GM12878 (cell line): ENCODE measurements at regions not wholly inside any gene's neighbourhood (a gene's known extent, or its start where the extent isn't known, plus 50 kb on each side); places are given as distances from the start of the nearest gene placed in this dataset.

ENCODE experiments used
- ATAC-seq: fragments of 200-7000 bp; cut with Tn5 transposase; 3 replicates; pipeline ENCODE4 v1.9.1; 2020; ENCODE audit warnings: mild to moderate bottlenecking, moderate library complexity
- BruUV-seq: library from RNA; stranded (reverse); fragments of 400-500 nt; replicated peaks from 2 replicates; lab custom pipeline; 2021; lab: Mats Ljungman, UMichigan
- CTCF ChIA-PET: fragments of 300-600 bp; sonication (Branson Sonifier 250); formaldehyde crosslinking; extraction: SDS; loops from one replicate; lab custom pipeline; 2021; ENCODE audit warnings: inconsistent platforms; lab: Yijun Ruan, JAX
- POLR2A ChIA-PET: fragments of 350-600 bp; formaldehyde crosslinking; extraction: SDS; loops from one replicate; lab custom pipeline; 2021; ENCODE audit warnings: inconsistent platforms; lab: Charles Lee
- RAD21 ChIA-PET: fragments of 300-600 bp; sonication (Branson Sonifier 250); formaldehyde crosslinking; loops from one replicate; lab custom pipeline; 2023; ENCODE audit warnings: antibody characterized with exemption; ENCODE audit not compliant: unreplicated experiment; lab: Charles Lee
- SMC1A ChIA-PET: fragments of 300-600 bp; sonication (Branson Sonifier 250); formaldehyde crosslinking; loops from one replicate; lab custom pipeline; 2023; ENCODE audit not compliant: unreplicated experiment, uncharacterized antibody; lab: Charles Lee
- DNase-seq: peaks from one replicate; pipeline ENCODE4 v3.0.0-alpha.2; 2011; ENCODE audit warnings: low read depth, low spot score
- FAIRE-seq: peaks from 3 replicates; lab custom pipeline; 2011; peaks lifted over from hg19 to GRCh38; lab: Jason Lieb, UNC
- H2AFZ ChIP-seq: 2 replicates; pipeline ENCODE4 v1.6.0; 2011; ENCODE audit warnings: low read depth, low read length, control low read depth; ENCODE audit not compliant: control insufficient read depth
- H3K27ac ChIP-seq: 2 replicates; pipeline ENCODE4 v1.5.1; 2011; ENCODE audit warnings: control low read depth; ENCODE audit not compliant: control insufficient read depth, insufficient read depth
- H3K27me3 ChIP-seq, 2 experiments: replicated peaks in 1 of 2; 2 replicates each; pipeline versions ENCODE4 v1.6.0 to v1.6.1; 2011; ENCODE audit warnings: low read length in 1 of 2; ENCODE audit not compliant: control insufficient read depth in 2 of 2, insufficient read depth in 2 of 2
- H3K36me3 ChIP-seq, 2 experiments: 2 replicates each; pipeline ENCODE4 v1.5.1; 2011; ENCODE audit warnings: low read length in 1 of 2; ENCODE audit not compliant: control insufficient read depth in 2 of 2, insufficient read depth in 2 of 2
- H3K4me1 ChIP-seq: 2 replicates; pipeline ENCODE4 v1.6.1; 2011; ENCODE audit warnings: mild to moderate bottlenecking, low read length, moderate library complexity, mixed read lengths; ENCODE audit not compliant: control insufficient read depth, insufficient read depth
- H3K4me2 ChIP-seq: 2 replicates; pipeline ENCODE4 v1.6.0; 2011; ENCODE audit warnings: control low read depth; ENCODE audit not compliant: control insufficient read depth, insufficient read depth
- H3K4me3 ChIP-seq: fragments of 200-600 bp; sonication (generic); 2 replicates; pipeline ENCODE4 v1.5.1; 2016
- H3K79me2 ChIP-seq: 2 replicates; pipeline ENCODE4 v1.6.0; 2011; ENCODE audit warnings: low read length; ENCODE audit not compliant: control insufficient read depth, insufficient read depth
- H3K9ac ChIP-seq: 2 replicates; pipeline ENCODE4 v1.8.0; 2011; ENCODE audit warnings: low read length, control low read depth, mixed read lengths; ENCODE audit not compliant: control insufficient read depth, insufficient read depth
- H3K9me3 ChIP-seq: replicated peaks from 3 replicates; pipeline ENCODE4 v1.5.1; 2011; ENCODE audit warnings: mild to moderate bottlenecking, low read length; ENCODE audit not compliant: control insufficient read depth, insufficient read depth
- H4K20me1 ChIP-seq: 2 replicates; pipeline ENCODE4 v1.6.0; 2011; ENCODE audit not compliant: control insufficient read depth, insufficient read depth
- BCL11A ChIP-seq: IDR thresholded peaks from 2 replicates; pipeline ENCODE4 v1.6.1; 2011; ENCODE audit warnings: low read depth, low read length
- CREM ChIP-seq: IDR thresholded peaks from 2 replicates; pipeline ENCODE4 v1.6.1; 2014; ENCODE audit warnings: antibody characterized with exemption, low read depth
- FOXM1 ChIP-seq: IDR thresholded peaks from 2 replicates; pipeline ENCODE4 v1.6.1; 2012; ENCODE audit warnings: low read depth, mild to moderate bottlenecking, inconsistent platforms, low read length, moderate library complexity
- HDAC6 ChIP-seq: fragments of 200-600 bp; sonication (generic); IDR thresholded peaks from one replicate; pipeline ENCODE4 v1.8.0; 2017; ENCODE audit warnings: antibody characterized with exemption; ENCODE audit not compliant: unreplicated experiment
- IRF4 ChIP-seq: IDR thresholded peaks from 2 replicates; pipeline ENCODE4 v1.6.1; 2011; ENCODE audit warnings: low read depth, low read length
- MXI1 ChIP-seq: fragments of 150-350 bp; IDR thresholded peaks from 2 replicates; pipeline ENCODE4 v1.6.1; 2011; ENCODE audit warnings: low read depth, mild to moderate bottlenecking, inconsistent platforms, low read length, improper control_type of control experiment
- TAF1 ChIP-seq: IDR thresholded peaks from 2 replicates; pipeline ENCODE4 v1.6.1; 2011; ENCODE audit warnings: mild to moderate bottlenecking, low read depth, low read length, borderline replicate concordance
- TBL1XR1 ChIP-seq: IDR thresholded peaks from 2 replicates; pipeline ENCODE4 v1.6.1; 2012; ENCODE audit warnings: low read depth, low read length, improper control_type of control experiment
- ZZZ3 ChIP-seq: IDR thresholded peaks from 2 replicates; pipeline ENCODE4 v1.6.1; 2011; ENCODE audit warnings: low read depth; ENCODE audit not compliant: control insufficient read depth, insufficient read length
- WGBS: methylation state at CpG from one replicate; pipeline ENCODE4 v1.1.6; 2016; ENCODE audit warnings: low lambda C conversion rate; ENCODE audit not compliant: insufficient replicate concordance, insufficient coverage; ENCODE audit errors: missing lambda C conversion rate; 5-methylcytosine and 5-hydroxymethylcytosine counted together
- in situ Hi-C: fragments of 300-500 bp; cut with MboI; formaldehyde crosslinking; loops from 9 replicates; pipeline ENCODE4 v1.14.3; 2018; ENCODE audit warnings: mixed read lengths
- intact Hi-C: fragments of 100-400 bp; cut with micrococcal nuclease; formaldehyde crosslinking; loops from one replicate; pipeline ENCODE4 v1.14.2; 2022; ENCODE audit not compliant: unreplicated experiment
- TF ChIP-seq, protein P1 (sequence below): fragments of 450-650 bp; IDR thresholded peaks from 2 replicates; pipeline ENCODE4 v1.6.1; 2017; ENCODE audit warnings: mild to moderate bottlenecking
- TF ChIP-seq, protein P2 (sequence below): fragments of 450-650 bp; IDR thresholded peaks from 2 replicates; pipeline ENCODE4 v1.6.1; 2017; ENCODE audit warnings: low read depth, mild to moderate bottlenecking, moderate library complexity
- TF ChIP-seq, protein P3 (sequence below): fragments of 450-650 bp; IDR thresholded peaks from 2 replicates; pipeline ENCODE4 v1.6.1; 2018; ENCODE audit warnings: mild to moderate bottlenecking, low read depth, moderate library complexity; ENCODE audit not compliant: partially characterized antibody

- CTCF ChIA-PET = interaction anchor here (1.3 kb wide), 1 partner anchor 966 kb away, joined by 4 read pairs; no protein-coding TSS in a partner anchor
- BruUV-seq = no TSS peak
- SMC1A ChIA-PET = interaction anchor here (1.0 kb wide), 1 partner anchor 954 kb away, joined by 4 read pairs; no protein-coding TSS in a partner anchor
- no peaks in the 10 kb centered on the region for H3K27me3 ChIP-seq
- TF ChIP-seq FOXM1 = no peak
- TF ChIP-seq ZZZ3 = no peak
- no peak for TF ChIP-seq BCL11A
- TF ChIP-seq, protein P1, sequence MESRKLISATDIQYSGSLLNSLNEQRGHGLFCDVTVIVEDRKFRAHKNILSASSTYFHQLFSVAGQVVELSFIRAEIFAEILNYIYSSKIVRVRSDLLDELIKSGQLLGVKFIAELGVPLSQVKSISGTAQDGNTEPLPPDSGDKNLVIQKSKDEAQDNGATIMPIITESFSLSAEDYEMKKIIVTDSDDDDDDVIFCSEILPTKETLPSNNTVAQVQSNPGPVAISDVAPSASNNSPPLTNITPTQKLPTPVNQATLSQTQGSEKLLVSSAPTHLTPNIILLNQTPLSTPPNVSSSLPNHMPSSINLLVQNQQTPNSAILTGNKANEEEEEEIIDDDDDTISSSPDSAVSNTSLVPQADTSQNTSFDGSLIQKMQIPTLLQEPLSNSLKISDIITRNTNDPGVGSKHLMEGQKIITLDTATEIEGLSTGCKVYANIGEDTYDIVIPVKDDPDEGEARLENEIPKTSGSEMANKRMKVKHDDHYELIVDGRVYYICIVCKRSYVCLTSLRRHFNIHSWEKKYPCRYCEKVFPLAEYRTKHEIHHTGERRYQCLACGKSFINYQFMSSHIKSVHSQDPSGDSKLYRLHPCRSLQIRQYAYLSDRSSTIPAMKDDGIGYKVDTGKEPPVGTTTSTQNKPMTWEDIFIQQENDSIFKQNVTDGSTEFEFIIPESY = no peak
- H3K4me2 ChIP-seq = no peak overlapping the region
- H3K9ac ChIP-seq = no peak overlapping the region
- no peak for DNase-seq
- no peak for FAIRE-seq
- no peaks in the 10 kb centered on the region for H3K9me3 ChIP-seq
- RAD21 ChIA-PET = interaction anchor here (1.0 kb wide), 1 partner anchor 43 kb away, joined by 3 read pairs; no protein-coding TSS in a partner anchor
- POLR2A ChIA-PET = interaction anchor here (0.5 kb wide), 1 partner anchor 12 kb away, joined by 4 read pairs; no protein-coding TSS in a partner anchor
- no peak overlapping the region for H3K4me3 ChIP-seq
- no peaks in the 10 kb centered on the region for H3K79me2 ChIP-seq
- no peak overlapping the region for H3K27ac ChIP-seq
- no peaks in the 10 kb centered on the region; the same call in 1 of the 2 replicates for H4K20me1 ChIP-seq
- no peaks in the 10 kb centered on the region for H3K4me1 ChIP-seq
- intact Hi-C loops = loop anchor here (5.0 kb wide), 1 partner anchor 969 kb away; no protein-coding TSS in a partner anchor
- in situ Hi-C loops = loop anchor here (10.0 kb wide), 1 partner anchor 972 kb away; no protein-coding TSS in a partner anchor
- no peak for ATAC-seq
- H2AFZ ChIP-seq = no peak overlapping the region
- H3K36me3 ChIP-seq = no peaks in the 10 kb centered on the region
- 50% methylated on average over 1 of the region's 1 CpG for WGBS
These were observed 153.6 kb upstream of the MOCS2 start for GRCh38 chr5:53263151-53263550.

DNA sequence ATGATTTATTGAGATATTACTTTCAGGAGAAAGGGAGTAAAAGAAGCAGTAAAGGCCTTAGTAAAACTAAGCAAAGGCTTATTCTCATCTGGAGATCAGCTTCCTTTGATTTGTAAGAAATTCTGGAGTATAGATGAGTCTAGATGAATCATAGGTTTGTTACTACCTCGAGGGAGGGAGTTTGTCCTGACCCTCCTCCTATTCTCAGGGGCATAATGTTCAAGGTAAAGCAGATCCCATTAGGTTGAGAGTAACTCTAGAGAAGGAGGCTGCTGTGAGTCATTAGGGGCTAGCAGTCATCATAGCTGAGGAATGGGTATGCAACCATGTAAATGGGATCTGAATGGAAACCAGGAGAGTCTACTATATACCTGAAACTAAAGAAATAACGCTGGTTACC, 155.5 kb upstream of the MOCS2 start:
- Histone ChIP-seq H3K9ac (no peak overlapping the region), H3K4me2 (no peak overlapping the region), H4K20me1 (no peaks in the 10 kb centered on the region), H3K79me2 (no peaks in the 10 kb centered on the region), H3K36me3 (no peaks in the 10 kb centered on the region), H3K27ac (no peak overlapping the region), H2AFZ (no peak overlapping the region), H3K4me3 (no peak overlapping the region), H3K4me1 (no peaks in the 10 kb centered on the region), H3K9me3 (no peaks in the 10 kb centered on the region), H3K27me3 (no peaks in the 10 kb centered on the region)
- FAIRE-seq (no peak), ATAC-seq (no peak), DNase-seq (no peak)
- in situ Hi-C loops = loop anchor here (10.0 kb wide), 1 partner anchor 970 kb away; no protein-coding TSS in a partner anchor
- CTCF ChIA-PET = no interaction called here
- intact Hi-C loops = no loop called here
- SMC1A ChIA-PET = no interaction called here
- POLR2A ChIA-PET = no interaction called here
- RAD21 ChIA-PET = no interaction called here
- no TSS peak for BruUV-seq
- WGBS = 0% methylated on average over 2 of the region's 2 CpGs
- TF ChIP-seq MXI1 (no peak), CREM (no peak), IRF4 (no peak), TAF1 (no peak), TBL1XR1 (no peak), HDAC6 (no peak)
- TF ChIP-seq, protein P2, sequence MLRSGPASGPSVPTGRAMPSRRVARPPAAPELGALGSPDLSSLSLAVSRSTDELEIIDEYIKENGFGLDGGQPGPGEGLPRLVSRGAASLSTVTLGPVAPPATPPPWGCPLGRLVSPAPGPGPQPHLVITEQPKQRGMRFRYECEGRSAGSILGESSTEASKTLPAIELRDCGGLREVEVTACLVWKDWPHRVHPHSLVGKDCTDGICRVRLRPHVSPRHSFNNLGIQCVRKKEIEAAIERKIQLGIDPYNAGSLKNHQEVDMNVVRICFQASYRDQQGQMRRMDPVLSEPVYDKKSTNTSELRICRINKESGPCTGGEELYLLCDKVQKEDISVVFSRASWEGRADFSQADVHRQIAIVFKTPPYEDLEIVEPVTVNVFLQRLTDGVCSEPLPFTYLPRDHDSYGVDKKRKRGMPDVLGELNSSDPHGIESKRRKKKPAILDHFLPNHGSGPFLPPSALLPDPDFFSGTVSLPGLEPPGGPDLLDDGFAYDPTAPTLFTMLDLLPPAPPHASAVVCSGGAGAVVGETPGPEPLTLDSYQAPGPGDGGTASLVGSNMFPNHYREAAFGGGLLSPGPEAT = no peak
- TF ChIP-seq, protein P3, sequence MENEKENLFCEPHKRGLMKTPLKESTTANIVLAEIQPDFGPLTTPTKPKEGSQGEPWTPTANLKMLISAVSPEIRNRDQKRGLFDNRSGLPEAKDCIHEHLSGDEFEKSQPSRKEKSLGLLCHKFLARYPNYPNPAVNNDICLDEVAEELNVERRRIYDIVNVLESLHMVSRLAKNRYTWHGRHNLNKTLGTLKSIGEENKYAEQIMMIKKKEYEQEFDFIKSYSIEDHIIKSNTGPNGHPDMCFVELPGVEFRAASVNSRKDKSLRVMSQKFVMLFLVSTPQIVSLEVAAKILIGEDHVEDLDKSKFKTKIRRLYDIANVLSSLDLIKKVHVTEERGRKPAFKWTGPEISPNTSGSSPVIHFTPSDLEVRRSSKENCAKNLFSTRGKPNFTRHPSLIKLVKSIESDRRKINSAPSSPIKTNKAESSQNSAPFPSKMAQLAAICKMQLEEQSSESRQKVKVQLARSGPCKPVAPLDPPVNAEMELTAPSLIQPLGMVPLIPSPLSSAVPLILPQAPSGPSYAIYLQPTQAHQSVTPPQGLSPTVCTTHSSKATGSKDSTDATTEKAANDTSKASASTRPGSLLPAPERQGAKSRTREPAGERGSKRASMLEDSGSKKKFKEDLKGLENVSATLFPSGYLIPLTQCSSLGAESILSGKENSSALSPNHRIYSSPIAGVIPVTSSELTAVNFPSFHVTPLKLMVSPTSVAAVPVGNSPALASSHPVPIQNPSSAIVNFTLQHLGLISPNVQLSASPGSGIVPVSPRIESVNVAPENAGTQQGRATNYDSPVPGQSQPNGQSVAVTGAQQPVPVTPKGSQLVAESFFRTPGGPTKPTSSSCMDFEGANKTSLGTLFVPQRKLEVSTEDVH = no peak
